ENCODE measurements at regions not wholly inside any gene's neighbourhood (a gene's known extent, or its start where the extent isn't known, plus 50 kb on each side); places are given as distances from the start of the nearest gene placed in this dataset.

GRCh38 chr10:89887406-89887805 is 186.0 kb downstream of the KIF20B start:
- intact Hi-C loops (cut with DNase I), result no loop called here
- TF ChIP-seq CTCF (IDR thresholded peaks at IDR 0.05), result no peak
- H3K27me3 ChIP-seq, result no peaks in the 10 kb centered on the region
- no peaks in the 10 kb centered on the region for H3K36me3 ChIP-seq
- H3K4me3 ChIP-seq, result no peak overlapping the region
- ATAC-seq, result no peak
- H3K4me1 ChIP-seq, result no peaks in the 10 kb centered on the region
- H3K27ac ChIP-seq, result no peak overlapping the region
- no peak for DNase-seq
- H3K9me3 ChIP-seq, result no peaks in the 10 kb centered on the region

- DNase-seq, result no peak
- no peak for TF ChIP-seq CTCF (IDR thresholded peaks at IDR 0.05)
- Histone ChIP-seq H3K27me3 (no peaks in the 10 kb centered on the region), H3K36me3 (no peaks in the 10 kb centered on the region), H3K9me3 (no peaks in the 10 kb centered on the region), H3K4me1 (no peaks in the 10 kb centered on the region), H3K27ac (no peak overlapping the region), H3K4me3 (no peak overlapping the region)
- peak; percentile 46 for ATAC-seq
- intact Hi-C loops (cut with DNase I), result no loop called here
These were observed 186.4 kb downstream of the KIF20B start for GRCh38 chr10:89887830-89888229.

- no peaks in the 10 kb centered on the region for H3K9me3 ChIP-seq
- no peaks in the 10 kb centered on the region for H3K36me3 ChIP-seq
- TF ChIP-seq CTCF (IDR thresholded peaks at IDR 0.05), result no peak
- no peak overlapping the region for H3K27ac ChIP-seq
- intact Hi-C loops (cut with DNase I), result no loop called here
- ATAC-seq (peak; percentile 55), DNase-seq (no peak)
- no peaks in the 10 kb centered on the region for H3K27me3 ChIP-seq
- H3K4me3 ChIP-seq, result no peak overlapping the region
- no peaks in the 10 kb centered on the region for H3K4me1 ChIP-seq
These were observed 187.1 kb downstream of the KIF20B start for GRCh38 chr10:89888321-89889070.

- peak; percentile 16 for ATAC-seq
- H3K36me3 ChIP-seq, result no peaks in the 10 kb centered on the region
- H3K9me3 ChIP-seq, result no peaks in the 10 kb centered on the region
- H3K4me3 ChIP-seq, result no peak overlapping the region
- TF ChIP-seq CTCF (IDR thresholded peaks at IDR 0.05), result no peak
- H3K4me1 ChIP-seq, result no peaks in the 10 kb centered on the region
- intact Hi-C loops (cut with DNase I), result no loop called here
- DNase-seq, result no peak
- H3K27ac ChIP-seq, result no peak overlapping the region
- no peaks in the 10 kb centered on the region for H3K27me3 ChIP-seq
These were observed 188.2 kb downstream of the KIF20B start for GRCh38 chr10:89889606-89890005.

- H3K27me3 ChIP-seq, result no peaks in the 10 kb centered on the region
- no peaks in the 10 kb centered on the region for H3K4me1 ChIP-seq
- no peak for TF ChIP-seq CTCF (IDR thresholded peaks at IDR 0.05)
- intact Hi-C loops (cut with DNase I), result no loop called here
- no peak overlapping the region for H3K4me3 ChIP-seq
- no peak overlapping the region for H3K27ac ChIP-seq
- no peaks in the 10 kb centered on the region for H3K36me3 ChIP-seq
- ATAC-seq, result no peak
- no peaks in the 10 kb centered on the region for H3K9me3 ChIP-seq
- DNase-seq, result no peak
These were observed 189.7 kb downstream of the KIF20B start for GRCh38 chr10:89891006-89891535.
